Lung (tissue), 11 donors: ENCODE measurements at regions not wholly inside any gene's neighbourhood (a gene's known extent, or its start where the extent isn't known, plus 50 kb on each side); places are given as distances from the start of the nearest gene placed in this dataset.

Source experiments
- ATAC-seq: fragments of 200-7000 bp; cut with Tn5 transposase; one replicate; pipeline ENCODE4 v1.9.1; 2020; ENCODE audit warnings: moderate number of reproducible peaks; ENCODE audit not compliant: insufficient read depth, low FRiP score
- DNase-seq, 3 donors: peaks; one replicate each; pipeline ENCODE4 v3.0.0-alpha.2; 2013 to 2017
- H3K27ac ChIP-seq, 2 donors: one replicate each; pipeline ENCODE4 v1.5.1; 2013; ENCODE audit warnings: mild to moderate bottlenecking in 2 of 2, moderate library complexity in 2 of 2, control low read depth in 1 of 2, inconsistent platforms in 1 of 2, low read depth in 1 of 2, low read length in 1 of 2
- H3K27me3 ChIP-seq, 3 donors: one replicate each; pipeline ENCODE4 v1.5.1; 2013; ENCODE audit warnings: low read length in 2 of 3; ENCODE audit not compliant: control insufficient read depth in 3 of 3, insufficient read depth in 3 of 3
- H3K36me3 ChIP-seq, 4 donors: one replicate each; pipeline ENCODE4 v1.5.1; 2013; ENCODE audit warnings: low read length in 4 of 4, mild to moderate bottlenecking in 1 of 4, moderate library complexity in 1 of 4; ENCODE audit not compliant: control insufficient read depth in 4 of 4, insufficient read depth in 4 of 4
- H3K4me1 ChIP-seq, 5 donors: one replicate each; pipeline ENCODE4 v1.5.1; 2013; ENCODE audit warnings: low read length in 5 of 5, mild to moderate bottlenecking in 2 of 5, moderate library complexity in 1 of 5; ENCODE audit not compliant: control insufficient read depth in 5 of 5, insufficient read depth in 5 of 5
- H3K4me3 ChIP-seq: one replicate; pipeline ENCODE4 v1.5.1; 2013; ENCODE audit warnings: mild to moderate bottlenecking, control low read depth, moderate library complexity
- H3K9ac ChIP-seq, 2 donors: one replicate each; pipeline ENCODE4 v1.5.1; 2013; ENCODE audit warnings: low read length in 2 of 2, control low read depth in 1 of 2; ENCODE audit not compliant: insufficient read depth in 1 of 2
- H3K9me3 ChIP-seq, 4 donors: one replicate each; pipeline ENCODE4 v1.5.1; 2013; ENCODE audit warnings: low read length in 3 of 4, mild to moderate bottlenecking in 1 of 4, moderate library complexity in 1 of 4; ENCODE audit not compliant: control insufficient read depth in 4 of 4, insufficient read depth in 3 of 4
- CTCF ChIP-seq: IDR thresholded peaks from 2 replicates; pipeline ENCODE4 v1.5.1; 2012; ENCODE audit warnings: mild to moderate bottlenecking; ENCODE audit errors: control extremely low read depth, extremely low read depth
- WGBS, 2 donors: extraction: QIAGEN DNeasy Blood & Tissue Kit; methylation state at CpG; one replicate each; pipeline ENCODE4 v1.1.7; 2013; 5-methylcytosine and 5-hydroxymethylcytosine counted together
- donor health status: control.
- donor health status: control.
- donor health status: Bipolar disorder and iron deficiency.
- donor health status: healthy.
- donor health status: DM: yes; HTN: yes; CAD: no.

DNA sequence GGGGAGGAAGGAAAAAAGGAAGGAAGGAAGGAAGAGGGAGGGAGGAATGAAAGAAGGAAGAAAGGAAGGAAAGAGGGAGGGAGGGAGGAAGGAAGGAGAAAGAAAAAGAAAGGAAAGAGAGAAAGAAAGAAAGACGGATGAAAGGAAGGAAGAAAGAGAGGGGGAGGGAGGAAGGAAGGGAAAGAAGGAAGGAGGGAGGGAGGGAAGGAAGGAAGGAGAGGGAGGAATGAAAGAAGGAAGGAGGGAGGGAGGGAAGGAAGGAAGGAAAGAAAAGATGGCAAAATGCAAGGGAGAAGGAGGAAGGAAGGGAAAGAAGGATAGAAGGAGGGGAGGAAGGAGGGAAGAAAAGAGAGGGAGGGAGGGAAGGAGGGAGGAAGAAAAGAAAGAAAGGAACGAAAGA lies 257.3 kb upstream of the C16orf82 start:
- ATAC-seq (no peak), DNase-seq (no peak)
- Histone ChIP-seq H3K9ac (no peak overlapping the region), H3K27ac (no peak overlapping the region), H3K4me3 (no peak overlapping the region), H3K27me3 (no peaks in the 10 kb centered on the region), H3K9me3 (peaks cover 0 to 9% (median 3%) of the 10 kb centered on the region in 4 donors), H3K4me1 (no peaks in the 10 kb centered on the region), H3K36me3 (no peaks in the 10 kb centered on the region)
- 46 to 79% methylated on average over 1 to 2 of the region's 2 CpGs for WGBS, 2 donors
- TF ChIP-seq CTCF = no peak

- Histone ChIP-seq H3K36me3 (no peaks in the 10 kb centered on the region), H3K27ac (no peak overlapping the region), H3K4me3 (peak overlapping the region; percentile 10), H3K4me1 (no peaks in the 10 kb centered on the region), H3K9ac (no peak overlapping the region), H3K9me3 (peaks cover 0 to 19% (median 4%) of the 10 kb centered on the region in 4 donors), H3K27me3 (no peaks in the 10 kb centered on the region)
- 75 to 83% methylated on average over 7 of the region's 7 CpGs for WGBS, 2 donors
- TF ChIP-seq CTCF = no peak
- no peak for DNase-seq
- no peak for ATAC-seq
Measured at GRCh38 chr16:26816266-26816665, 250.5 kb upstream of the C16orf82 start.

DNA sequence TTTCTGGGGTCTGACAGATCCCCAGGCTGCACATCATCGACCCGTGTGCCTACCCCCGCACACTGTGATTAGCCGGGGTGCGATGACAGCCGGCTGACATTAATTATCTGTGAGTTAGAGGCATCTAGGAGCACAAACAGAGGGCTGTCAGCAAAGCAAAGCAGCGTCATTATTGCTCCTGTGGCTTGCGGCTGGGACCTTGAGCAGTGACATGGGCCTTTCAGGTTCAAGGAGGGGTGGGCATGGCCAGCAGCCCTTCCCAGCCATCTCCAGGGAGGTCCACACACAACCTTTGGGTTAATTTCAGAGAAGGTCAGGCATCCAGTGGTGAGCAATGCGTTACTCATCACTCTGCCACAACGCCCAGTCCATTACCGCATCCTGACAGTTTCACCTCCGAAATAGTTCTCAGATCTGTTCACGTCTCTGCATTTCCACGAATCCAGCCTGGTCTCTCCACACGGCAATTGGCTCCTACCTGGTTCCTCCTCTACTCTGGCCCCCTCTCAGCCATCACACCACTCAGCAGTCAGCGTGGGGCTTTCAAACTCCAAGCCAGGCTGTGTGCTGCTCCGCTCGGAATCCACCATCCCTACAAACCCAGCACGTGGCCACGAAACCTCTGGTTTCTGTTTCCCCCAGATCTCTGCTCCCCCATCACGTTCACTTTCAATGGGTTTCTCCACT lies 249.7 kb upstream of the C16orf82 start:
- H3K9ac ChIP-seq = no peak overlapping the region
- DNase-seq (no peak), ATAC-seq (no peak)
- no peak overlapping the region for H3K27ac ChIP-seq
- no peak for TF ChIP-seq CTCF
- 66 to 79% methylated on average over 21 of the region's 21 CpGs for WGBS, 2 donors
- H3K9me3 ChIP-seq = peaks cover 0 to 19% (median 4%) of the 10 kb centered on the region in 4 donors
- H3K36me3 ChIP-seq = no peaks in the 10 kb centered on the region
- no peaks in the 10 kb centered on the region for H3K4me1 ChIP-seq
- no peak overlapping the region for H3K4me3 ChIP-seq
- no peaks in the 10 kb centered on the region for H3K27me3 ChIP-seq

GRCh38 chr16:26818393-26818792 lies 248.3 kb upstream of the C16orf82 start:
- H3K9ac ChIP-seq = no peak overlapping the region
- peaks cover 0 to 19% (median 2%) of the 10 kb centered on the region in 4 donors for H3K9me3 ChIP-seq
- H3K4me3 ChIP-seq = no peak overlapping the region
- no peaks in the 10 kb centered on the region for H3K36me3 ChIP-seq
- TF ChIP-seq CTCF = no peak
- no peak overlapping the region for H3K27ac ChIP-seq
- DNase-seq (no peak), ATAC-seq (no peak)
- WGBS, 2 donors = 83 to 91% methylated on average over 2 of the region's 2 CpGs
- H3K4me1 ChIP-seq = no peaks in the 10 kb centered on the region
- no peaks in the 10 kb centered on the region for H3K27me3 ChIP-seq
